Right ventricle myocardium superior (tissue), 1 donor: ENCODE measurements at regions not wholly inside any gene's neighbourhood (a gene's known extent, or its start where the extent isn't known, plus 50 kb on each side); places are given as distances from the start of the nearest gene placed in this dataset.

Experiments used
- ATAC-seq: fragments of 200-7000 bp; cut with Tn5 transposase; one replicate; pipeline ENCODE4 v1.9.1; 2020; ENCODE audit warnings: mild to moderate bottlenecking; ENCODE audit not compliant: poor library complexity
- DNase-seq: peaks from one replicate; pipeline ENCODE4 v3.0.0-alpha.2; 2020
- intact Hi-C: fragments of 100-400 bp; cut with DNase I; formaldehyde crosslinking; loops from one replicate; pipeline ENCODE4 v1.11.2; 2022
- donor health status: DM: no; HTN: yes; CAD: no; lungs with severe emphysema.

GRCh38 chr2:55973673-55974072 lies 50.1 kb upstream of the EFEMP1 start:
- ATAC-seq (no peak), DNase-seq (no peak)
- intact Hi-C loops: no loop called here

GRCh38 chr2:55976681-55977080 lies 53.1 kb upstream of the EFEMP1 start:
- DNase-seq: no peak
- intact Hi-C loops: no loop called here
- ATAC-seq: no peak

- DNase-seq (no peak), ATAC-seq (no peak)
- intact Hi-C loops: no loop called here
Measured at GRCh38 chr2:55985406-55985805, 61.8 kb upstream of the EFEMP1 start.

- no peak for DNase-seq
- ATAC-seq: no peak
- intact Hi-C loops: no loop called here
Measured at GRCh38 chr2:55986001-55986400, 62.4 kb upstream of the EFEMP1 start.

GRCh38 chr2:55986700-55987440 lies 63.3 kb upstream of the EFEMP1 start:
- ATAC-seq: no peak
- DNase-seq: no peak

GRCh38 chr2:55989405-55989804 lies 65.8 kb upstream of the EFEMP1 start:
- ATAC-seq (no peak), DNase-seq (no peak)
- intact Hi-C loops: no loop called here

More at GRCh38 chr2:55986700-55987440, 63.3 kb upstream of the EFEMP1 start:
- intact Hi-C loops: no loop called here

- peak; percentile 45 for ATAC-seq
- intact Hi-C loops: no loop called here
- DNase-seq: no peak
Measured at GRCh38 chr2:55992455-55992854, 68.9 kb upstream of the EFEMP1 start.

GRCh38 chr2:55993685-55994084 lies 70.1 kb upstream of the EFEMP1 start:
- ATAC-seq: no peak
- no peak for DNase-seq
- intact Hi-C loops: no loop called here

- ATAC-seq (no peak), DNase-seq (no peak)
- intact Hi-C loops: no loop called here
Measured at GRCh38 chr2:55995211-55995610, 71.6 kb upstream of the EFEMP1 start.

- intact Hi-C loops: no loop called here
- no peak for ATAC-seq
- no peak for DNase-seq
Measured at GRCh38 chr2:55995902-55996301, 72.3 kb upstream of the EFEMP1 start.

- ATAC-seq (no peak), DNase-seq (no peak)
- intact Hi-C loops: no loop called here
Measured at GRCh38 chr2:55999231-55999630, 75.6 kb upstream of the EFEMP1 start.

- DNase-seq (no peak), ATAC-seq (no peak)
- intact Hi-C loops: loop anchor here (5.0 kb wide), 1 partner anchor 282 kb away; no protein-coding TSS in a partner anchor
Measured at GRCh38 chr2:55999790-56000189, 76.2 kb upstream of the EFEMP1 start.

GRCh38 chr2:56001947-56002346 lies 78.4 kb upstream of the EFEMP1 start:
- ATAC-seq: no peak
- intact Hi-C loops: loop anchor here (5.0 kb wide), 1 partner anchor 285 kb away; no protein-coding TSS in a partner anchor
- no peak for DNase-seq

GRCh38 chr2:56008661-56009431 lies 85.3 kb upstream of the EFEMP1 start:
- DNase-seq (peak; percentile 67), ATAC-seq (peak; percentile 86)
- intact Hi-C loops: no loop called here

GRCh38 chr2:56009758-56010458 lies 86.3 kb upstream of the EFEMP1 start:
- no peak for DNase-seq
- intact Hi-C loops: no loop called here
- peak; percentile 63 for ATAC-seq

- no peak for DNase-seq
- no peak for ATAC-seq
- intact Hi-C loops: no loop called here
Measured at GRCh38 chr2:56011624-56012023, 88.0 kb upstream of the EFEMP1 start.

- no peak for ATAC-seq
- intact Hi-C loops: no loop called here
- no peak for DNase-seq
Measured at GRCh38 chr2:56012221-56012765, 88.7 kb upstream of the EFEMP1 start.

GRCh38 chr2:56013475-56013874 lies 89.9 kb upstream of the EFEMP1 start:
- intact Hi-C loops: no loop called here
- no peak for DNase-seq
- ATAC-seq: no peak

- no peak for DNase-seq
- ATAC-seq: no peak
- intact Hi-C loops: no loop called here
Measured at GRCh38 chr2:56014046-56014730, 90.6 kb upstream of the EFEMP1 start.
